HG02884 (cell line): ENCODE measurements at regions not wholly inside any gene's neighbourhood (a gene's known extent, or its start where the extent isn't known, plus 50 kb on each side); places are given as distances from the start of the nearest gene placed in this dataset.
A peak's percentile ranks its signal among the peaks of the same experiment; 100 is the strongest.

Experiments used
- ATAC-seq: cut with Tn5 transposase; IDR thresholded peaks from one replicate; pipeline ENCODE4 v1.9.1; 2021; ENCODE audit warnings: mild to moderate bottlenecking, moderate library complexity; ENCODE audit not compliant: unreplicated experiment

GRCh38 chr15:99921101-99921500 is 187.9 kb upstream of the LYSMD4 start:
- ATAC-seq: no peak

GRCh38 chr15:99918072-99918471 is 184.8 kb upstream of the LYSMD4 start:
- no peak for ATAC-seq

GRCh38 chr15:99917252-99917651 is 184.0 kb upstream of the LYSMD4 start:
- ATAC-seq: no peak

GRCh38 chr15:99916668-99917223 is 183.5 kb upstream of the LYSMD4 start:
- no peak for ATAC-seq

GRCh38 chr15:99914723-99915122 is 181.5 kb upstream of the LYSMD4 start:
- no peak for ATAC-seq

- ATAC-seq: no peak
Measured at GRCh38 chr15:99911816-99912215, 178.6 kb upstream of the LYSMD4 start.

GRCh38 chr15:99909592-99910295 is 176.5 kb upstream of the LYSMD4 start:
- ATAC-seq: no peak

GRCh38 chr15:99907698-99908097 is 174.5 kb upstream of the LYSMD4 start:
- no peak for ATAC-seq

- ATAC-seq: no peak
Measured at GRCh38 chr15:99906793-99907192, 173.6 kb upstream of the LYSMD4 start.

- no peak for ATAC-seq
Measured at GRCh38 chr15:99906311-99906710, 173.1 kb upstream of the LYSMD4 start.

- no peak for ATAC-seq
Measured at GRCh38 chr15:99902248-99902928, 169.2 kb upstream of the LYSMD4 start.

- ATAC-seq: no peak
Measured at GRCh38 chr15:99895956-99896311, 162.7 kb upstream of the LYSMD4 start.

- peak; percentile 48 for ATAC-seq
Measured at GRCh38 chr15:99895189-99895955, 162.1 kb upstream of the LYSMD4 start.

GRCh38 chr15:99878835-99879234 is 145.6 kb upstream of the LYSMD4 start:
- no peak for ATAC-seq

- no peak for ATAC-seq
Measured at GRCh38 chr15:99873451-99873850, 140.2 kb upstream of the LYSMD4 start.

GRCh38 chr15:99863550-99864198 is 130.4 kb upstream of the LYSMD4 start:
- no peak for ATAC-seq

GRCh38 chr15:99857836-99858235 is 124.6 kb upstream of the LYSMD4 start:
- ATAC-seq: no peak

GRCh38 chr15:99850517-99850916 is 117.3 kb upstream of the LYSMD4 start:
- no peak for ATAC-seq

- ATAC-seq: peak; percentile 71
Measured at GRCh38 chr15:99845009-99845408, 111.8 kb upstream of the LYSMD4 start.

- no peak for ATAC-seq
Measured at GRCh38 chr15:99844150-99844549, 110.9 kb upstream of the LYSMD4 start.

- no peak for ATAC-seq
Measured at GRCh38 chr15:99842071-99842470, 108.8 kb upstream of the LYSMD4 start.
